HG03520 (cell line): ENCODE measurements at regions not wholly inside any gene's neighbourhood (a gene's known extent, or its start where the extent isn't known, plus 50 kb on each side); places are given as distances from the start of the nearest gene placed in this dataset.
"Not testable (repeated sequence)": the region's sequence is repeated elsewhere in the genome, so short reads cannot be mapped to it uniquely, and the experiment has no call there.

Experiments used
- ATAC-seq: cut with Tn5 transposase; IDR thresholded peaks from one replicate; pipeline ENCODE4 v1.9.1; 2021; ENCODE audit warnings: mild to moderate bottlenecking, moderate library complexity; ENCODE audit not compliant: unreplicated experiment

DNA sequence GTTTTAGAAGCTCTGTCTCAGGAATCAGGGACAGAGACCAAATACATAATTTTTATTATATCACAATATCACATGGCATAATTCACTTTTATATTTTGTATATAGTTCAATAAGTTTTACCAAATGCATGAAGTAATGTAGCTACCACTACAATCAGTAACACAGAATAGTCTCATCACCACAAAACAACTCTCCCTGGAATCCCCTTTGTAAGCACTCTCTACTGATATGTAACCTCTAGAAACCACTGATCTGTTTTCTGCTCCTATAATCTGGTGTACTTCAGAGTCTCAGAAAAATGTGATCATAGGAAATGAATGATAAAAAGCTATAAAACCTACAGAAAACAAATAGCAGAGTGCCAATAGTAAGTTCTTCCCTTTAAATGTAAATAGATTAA lies 1465.9 kb downstream of the SPATA31A7 start:
- ATAC-seq = not testable (repeated sequence)

GRCh38 chr9:62662733-62663507 lies 1473.1 kb downstream of the SPATA31A7 start:
- ATAC-seq = not testable (repeated sequence)

DNA sequence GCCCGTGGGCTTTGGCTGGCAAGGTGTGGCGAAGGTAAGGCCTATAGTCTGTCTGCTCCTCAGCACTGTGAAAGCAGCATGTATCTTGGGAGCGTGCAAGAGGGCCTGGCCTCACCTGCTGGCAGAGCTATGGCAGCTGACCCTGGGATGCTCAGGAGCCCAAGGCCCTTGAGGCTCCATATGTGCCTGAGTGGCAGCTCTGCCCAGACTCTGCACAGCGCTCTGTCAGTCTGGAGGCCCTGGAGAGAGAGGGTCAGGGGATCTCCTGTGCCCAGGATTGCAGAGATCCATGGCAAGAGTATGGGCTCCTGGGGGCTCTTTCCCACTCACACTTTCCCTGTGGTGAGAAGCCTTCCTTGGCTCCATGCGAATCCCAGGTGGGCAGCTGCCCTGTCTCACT lies 1473.7 kb downstream of the SPATA31A7 start:
- ATAC-seq = not testable (repeated sequence)

DNA sequence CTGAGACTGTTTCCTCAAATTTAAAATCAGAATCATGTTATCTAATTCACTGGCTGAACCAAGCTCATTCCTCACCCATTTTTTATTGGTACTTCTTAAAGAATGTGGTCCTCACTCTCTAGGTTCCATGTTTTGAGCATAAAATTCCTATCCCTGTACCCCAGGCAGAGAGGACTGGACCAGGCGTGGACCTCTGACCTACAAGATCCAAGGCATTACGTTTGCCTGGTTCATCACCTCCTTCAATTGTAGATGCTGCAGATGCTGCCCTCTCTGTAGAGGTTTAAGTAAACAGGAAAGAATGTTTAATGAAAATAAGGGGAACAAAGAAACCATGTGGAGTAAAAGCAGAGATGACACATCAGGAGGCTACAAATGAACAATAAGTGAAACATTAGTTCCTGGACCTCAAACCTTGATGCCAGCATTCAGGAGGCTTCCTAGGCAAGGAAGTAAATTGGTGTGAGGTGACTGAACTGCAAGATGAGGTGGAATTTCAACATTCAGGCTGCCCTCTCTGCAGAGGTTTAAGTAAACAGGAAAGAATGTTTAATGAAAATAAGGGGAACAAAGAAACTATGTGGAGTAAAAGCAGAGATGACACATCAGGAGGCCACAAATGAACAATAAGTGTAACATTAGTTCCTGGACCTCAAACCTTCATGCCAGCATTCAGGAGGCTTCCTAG lies 1477.4 kb downstream of the SPATA31A7 start:
- not testable (repeated sequence) for ATAC-seq

- ATAC-seq = not testable (repeated sequence)
Measured at GRCh38 chr9:62677016-62677415, 1487.2 kb downstream of the SPATA31A7 start.

DNA sequence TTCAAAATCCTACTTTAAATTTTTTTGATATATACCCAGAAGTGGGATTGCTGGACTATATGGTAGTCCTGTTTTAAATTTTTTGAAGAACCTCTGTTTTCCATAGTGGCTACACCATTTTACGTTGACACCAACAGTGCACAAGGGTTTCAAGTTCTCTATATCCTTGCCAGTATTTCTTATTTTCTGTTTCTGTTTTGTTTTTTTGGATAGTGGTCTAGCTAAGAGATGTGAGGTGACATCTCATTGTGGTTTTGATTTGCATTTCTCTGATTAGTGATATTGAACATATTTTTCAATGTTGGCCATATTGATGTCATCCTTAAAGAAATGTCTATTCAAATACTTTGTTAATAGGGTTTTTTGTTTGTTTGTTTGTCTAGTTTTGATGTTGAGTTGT lies 1488.5 kb downstream of the SPATA31A7 start:
- ATAC-seq = peak; percentile 73

- ATAC-seq = peak; percentile 56
Measured at GRCh38 chr9:62679020-62679419, 1489.2 kb downstream of the SPATA31A7 start.

- ATAC-seq = peak; percentile 82
Measured at GRCh38 chr9:62684833-62685647, 1495.2 kb downstream of the SPATA31A7 start.

- ATAC-seq = not testable (repeated sequence)
Measured at GRCh38 chr9:62686313-62686712, 1496.5 kb downstream of the SPATA31A7 start.

DNA sequence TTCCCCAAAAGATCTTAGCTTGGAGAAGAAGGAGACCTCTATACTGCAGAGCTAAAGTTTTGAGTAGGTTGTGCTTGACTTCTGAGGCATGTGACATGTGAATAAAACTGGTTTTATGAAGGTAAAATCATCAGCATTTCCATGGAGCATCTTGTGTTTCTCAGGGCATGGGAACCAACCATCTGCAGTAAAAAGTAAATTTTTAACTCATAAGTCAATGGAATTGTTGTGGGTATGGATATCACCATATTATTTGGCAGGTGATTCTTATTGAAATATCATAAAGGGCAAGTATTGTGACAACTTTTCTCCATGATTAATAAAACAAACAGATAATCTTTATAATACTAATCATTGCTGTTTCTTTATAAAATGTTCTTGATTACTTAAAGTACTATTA lies 1503.2 kb downstream of the SPATA31A7 start:
- not testable (repeated sequence) for ATAC-seq

GRCh38 chr9:62711317-62711716 lies 1521.5 kb downstream of the SPATA31A7 start:
- ATAC-seq = not testable (repeated sequence)

DNA sequence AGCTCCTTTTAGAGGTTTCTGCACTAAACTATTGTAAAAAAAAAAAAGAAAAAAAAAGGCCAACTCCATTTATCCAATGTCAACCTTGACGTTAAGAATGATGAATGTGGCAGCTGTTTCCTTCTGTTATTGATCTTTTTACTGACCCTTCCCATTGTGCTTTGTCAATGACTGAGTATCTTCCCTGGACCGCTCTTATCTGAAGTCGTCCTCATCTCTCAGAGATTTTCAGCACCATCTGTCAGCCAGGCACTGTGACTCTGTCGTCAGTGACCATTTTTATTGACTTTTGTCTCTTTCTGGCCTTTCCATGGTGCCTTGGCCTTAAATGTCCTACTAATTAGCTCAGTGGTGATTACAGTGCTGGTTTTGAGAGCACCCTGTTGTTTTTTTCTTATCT lies 1535.7 kb downstream of the SPATA31A7 start:
- not testable (repeated sequence) for ATAC-seq

DNA sequence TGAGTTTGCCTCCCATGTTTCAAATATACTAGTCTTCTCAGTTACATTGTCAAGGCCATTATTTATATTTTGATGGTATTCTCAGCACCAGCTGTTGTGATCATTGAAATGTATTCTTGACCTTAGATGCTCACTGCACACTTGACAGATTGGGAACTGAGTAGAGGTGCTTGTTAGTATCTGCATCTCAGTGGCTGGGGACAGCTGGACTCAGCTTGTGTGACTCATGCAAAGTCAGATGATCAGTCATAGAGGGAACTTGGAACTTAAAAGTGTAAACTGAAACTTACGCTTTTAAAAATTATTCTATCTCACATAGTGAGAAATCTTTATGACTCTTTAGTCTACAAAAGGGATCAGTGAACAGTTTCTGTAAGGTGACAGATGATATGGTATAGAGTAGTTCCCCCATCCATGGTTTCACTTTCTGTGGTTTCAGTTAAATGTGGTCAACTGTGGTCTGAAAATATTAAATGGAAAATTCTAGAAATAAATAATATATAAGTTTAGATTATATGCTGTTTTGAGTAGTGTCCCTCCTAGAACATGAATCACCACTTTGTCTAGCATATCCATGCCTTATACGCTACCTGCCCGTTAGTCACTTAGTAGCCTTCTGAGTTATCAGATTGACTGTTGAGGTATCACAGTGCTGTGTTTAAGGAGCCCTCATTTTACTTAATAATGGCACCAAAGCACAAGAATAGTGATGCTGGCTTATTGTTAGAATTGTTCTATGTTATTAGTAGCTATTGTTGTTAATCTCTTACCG lies 1540.6 kb downstream of the SPATA31A7 start:
- peak; percentile 98 for ATAC-seq

GRCh38 chr9:62731015-62731414 lies 1541.2 kb downstream of the SPATA31A7 start:
- not testable (repeated sequence) for ATAC-seq

DNA sequence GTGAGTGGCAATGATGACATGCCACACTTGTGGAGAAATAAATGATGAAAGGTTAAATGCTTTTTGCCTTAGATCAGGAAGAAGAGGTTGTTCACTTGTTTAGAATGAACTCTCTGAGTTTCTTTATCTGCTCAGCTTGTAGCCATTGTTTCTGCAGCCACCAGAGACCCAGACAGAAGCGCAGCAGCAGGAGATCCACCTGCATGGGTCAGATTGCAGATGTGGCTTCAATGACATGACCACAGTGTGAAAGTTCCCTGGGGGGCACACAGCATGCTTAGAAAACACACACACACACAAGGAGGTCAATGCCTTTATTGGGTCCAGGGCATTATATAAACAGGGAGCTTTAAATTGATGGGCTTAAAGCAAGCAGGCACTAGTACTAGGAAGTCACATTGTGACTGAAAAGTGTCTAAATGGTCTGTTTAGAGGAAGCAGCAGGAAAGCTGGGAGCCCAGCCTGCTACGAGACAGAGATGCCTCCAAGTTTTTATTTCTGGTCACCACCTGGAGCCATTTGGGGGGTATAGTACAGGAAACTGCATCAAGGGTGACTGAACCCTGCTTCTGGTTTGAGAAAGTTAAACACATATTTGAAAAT lies 1547.3 kb downstream of the SPATA31A7 start:
- ATAC-seq = not testable (repeated sequence)

GRCh38 chr9:62737915-62738314 lies 1548.1 kb downstream of the SPATA31A7 start:
- not testable (repeated sequence) for ATAC-seq

GRCh38 chr9:62745774-62746529 lies 1556.1 kb downstream of the SPATA31A7 start:
- not testable (repeated sequence) for ATAC-seq
